H1 (cell line): ENCODE measurements at regions not wholly inside any gene's neighbourhood (a gene's known extent, or its start where the extent isn't known, plus 50 kb on each side); places are given as distances from the start of the nearest gene placed in this dataset.

Source experiments
- CTCF ChIA-PET: fragments of 300-600 bp; sonication (Branson Sonifier 250); formaldehyde crosslinking; loops from one replicate; lab custom pipeline; 2021; ENCODE audit not compliant: partially characterized antibody; lab: Charles Lee
- POLR2A ChIA-PET: fragments of 300-600 bp; sonication (Branson Sonifier 250); formaldehyde crosslinking; loops from one replicate; lab custom pipeline; 2021; ENCODE audit warnings: inconsistent platforms; ENCODE audit not compliant: partially characterized antibody; lab: Charles Lee
- DNase-seq, 2 experiments: peaks; one replicate each; pipeline versions ENCODE4 v3.0.0 to v3.0.0-alpha.2; 2010 to 2022; ENCODE audit warnings: low spot score in 2 of 2, low read depth in 1 of 2, mixed read lengths in 1 of 2
- FAIRE-seq: peaks from 2 replicates; lab custom pipeline; 2011; peaks lifted over from hg19 to GRCh38; lab: Jason Lieb, UNC
- H2AFZ ChIP-seq: 2 replicates; pipeline ENCODE4 v1.8.1; 2012; ENCODE audit warnings: low read length, inconsistent platforms
- H2AK5ac ChIP-seq: 2 replicates; pipeline ENCODE4 v1.6.1; 2013; ENCODE audit warnings: low read depth, low read length
- H2BK120ac ChIP-seq: replicated peaks from 2 replicates; pipeline ENCODE3; 2013; ENCODE audit warnings: low read depth, low read length, inconsistent platforms
- H2BK12ac ChIP-seq: 2 replicates; pipeline ENCODE4 v1.6.1; 2013; ENCODE audit warnings: low read depth, low read length
- H2BK15ac ChIP-seq: 2 replicates; pipeline ENCODE4 v1.6.1; 2013; ENCODE audit warnings: low read length
- H2BK20ac ChIP-seq: 2 replicates; pipeline ENCODE4 v1.6.1; 2013; ENCODE audit warnings: low read length
- H2BK5ac ChIP-seq: 2 replicates; pipeline ENCODE4 v1.6.1; 2013; ENCODE audit warnings: low read depth, low read length
- H3K14ac ChIP-seq: 2 replicates; pipeline ENCODE4 v1.6.1; 2013; ENCODE audit warnings: inconsistent platforms; ENCODE audit not compliant: insufficient read length
- H3K18ac ChIP-seq: 2 replicates; pipeline ENCODE4 v1.6.1; 2013; ENCODE audit warnings: low read length; ENCODE audit errors: extremely low read depth
- H3K23ac ChIP-seq: 2 replicates; pipeline ENCODE4 v1.6.1; 2013; ENCODE audit warnings: inconsistent platforms; ENCODE audit not compliant: insufficient read length
- H3K23me2 ChIP-seq: 2 replicates; pipeline ENCODE4 v1.6.1; 2013; ENCODE audit warnings: low read depth, low read length
- H3K27ac ChIP-seq: 2 replicates; pipeline ENCODE4 v1.6.1; 2011; ENCODE audit warnings: low read depth, low read length, inconsistent platforms
- H3K27me3 ChIP-seq, 4 experiments: replicated peaks in 1 of 4; 1 replicate in 1 of 4; 2 replicates in 3 of 4; pipeline versions ENCODE4 v1.6.1 to v1.8.1; 2011 to 2013; ENCODE audit warnings: low read length in 3 of 4, mild to moderate bottlenecking in 3 of 4, inconsistent platforms in 2 of 4, mixed read lengths in 2 of 4, moderate library complexity in 1 of 4; ENCODE audit not compliant: control insufficient read depth in 3 of 4, insufficient read depth in 3 of 4; ENCODE audit errors: extremely low read depth in 1 of 4
- H3K36me3 ChIP-seq, 4 experiments: 2 replicates each; pipeline versions ENCODE4 v1.6.1 to v1.8.1; 2011 to 2013; ENCODE audit warnings: mild to moderate bottlenecking in 4 of 4, low read length in 3 of 4, moderate library complexity in 2 of 4, control low read depth in 1 of 4, inconsistent platforms in 1 of 4; ENCODE audit not compliant: insufficient read depth in 4 of 4, control insufficient read depth in 2 of 4
- H3K4ac ChIP-seq: replicated peaks from 2 replicates; pipeline ENCODE3; 2013; ENCODE audit warnings: low read length, low read depth, mixed read lengths, inconsistent platforms; ENCODE audit not compliant: insufficient read length
- H3K4me1 ChIP-seq, 4 experiments: replicated peaks in 1 of 4; 1 replicate in 1 of 4; 2 replicates in 3 of 4; pipeline versions ENCODE4 v1.6.1 to v1.8.1; 2011 to 2013; ENCODE audit warnings: low read length in 3 of 4, inconsistent platforms in 2 of 4, mixed read lengths in 1 of 4; ENCODE audit not compliant: insufficient read depth in 4 of 4, control insufficient read depth in 3 of 4
- H3K4me2 ChIP-seq, 2 experiments: 2 replicates each; pipeline versions ENCODE4 v1.6.1 to v1.8.1; 2011 to 2013; ENCODE audit warnings: low read depth in 2 of 2, low read length in 2 of 2, control low read depth in 1 of 2, inconsistent platforms in 1 of 2, mild to moderate bottlenecking in 1 of 2; ENCODE audit not compliant: insufficient read depth in 1 of 2
- H3K4me3 ChIP-seq, 4 experiments: fragments of 200-600, 300-600 bp in 1 of 4; sonication (generic), shearing (Covaris generic), sonication (Bioruptor Twin) in 1 of 4; 2 replicates each; pipeline versions ENCODE4 v1.5.1 to v1.8.1; 2011 to 2016; ENCODE audit warnings: low read length in 4 of 4, low read depth in 3 of 4, control low read depth in 2 of 4, inconsistent platforms in 2 of 4, mild to moderate bottlenecking in 2 of 4, mixed read lengths in 1 of 4, moderate library complexity in 1 of 4; ENCODE audit not compliant: insufficient read depth in 2 of 4; ENCODE audit errors: extremely low read depth in 1 of 4
- H3K56ac ChIP-seq: replicated peaks from 2 replicates; pipeline ENCODE3; 2013; ENCODE audit warnings: low read depth, mild to moderate bottlenecking, mixed read lengths, low read length, inconsistent platforms; ENCODE audit not compliant: insufficient read length
- H3K79me1 ChIP-seq: 2 replicates; pipeline ENCODE4 v1.6.1; 2013; ENCODE audit warnings: low read depth, low read length, control low read depth
- H3K79me2 ChIP-seq, 2 experiments: 2 replicates each; pipeline versions ENCODE4 v1.6.1 to v1.8.1; 2012 to 2013; ENCODE audit warnings: low read length in 2 of 2, mild to moderate bottlenecking in 2 of 2, inconsistent platforms in 1 of 2; ENCODE audit not compliant: insufficient read depth in 2 of 2, control insufficient read depth in 1 of 2
- H3K9ac ChIP-seq, 4 experiments: replicated peaks in 1 of 4; 1 replicate in 1 of 4; 2 replicates in 3 of 4; pipeline versions ENCODE4 v1.6.1 to v1.8.1; 2011 to 2013; ENCODE audit warnings: low read depth in 3 of 4, low read length in 3 of 4, control low read depth in 2 of 4, mild to moderate bottlenecking in 2 of 4, moderate library complexity in 2 of 4, inconsistent platforms in 1 of 4; ENCODE audit errors: extremely low read depth in 1 of 4
- H3K9me3 ChIP-seq, 2 experiments: 2 replicates each; pipeline versions ENCODE4 v1.6.1 to v1.8.1; 2012 to 2013; ENCODE audit warnings: mild to moderate bottlenecking in 2 of 2, moderate library complexity in 2 of 2, control low read depth in 1 of 2, inconsistent platforms in 1 of 2, low read depth in 1 of 2, low read length in 1 of 2, mixed read lengths in 1 of 2; ENCODE audit not compliant: insufficient read depth in 2 of 2
- H4K20me1 ChIP-seq, 2 experiments: replicated peaks in 1 of 2; 2 replicates each; pipeline versions ENCODE3 to v1.8.1; 2011 to 2013; ENCODE audit warnings: inconsistent platforms in 2 of 2, low read length in 2 of 2, mild to moderate bottlenecking in 1 of 2; ENCODE audit not compliant: insufficient read depth in 2 of 2, control insufficient read depth in 1 of 2
- H4K5ac ChIP-seq: 2 replicates; pipeline ENCODE4 v1.6.1; 2013; ENCODE audit warnings: low read length, low read depth, mixed read lengths, inconsistent platforms; ENCODE audit not compliant: insufficient read length
- H4K8ac ChIP-seq: 2 replicates; pipeline ENCODE4 v1.8.0; 2013; ENCODE audit warnings: mild to moderate bottlenecking, moderate library complexity, low read length, inconsistent platforms; ENCODE audit not compliant: insufficient read depth; ENCODE audit errors: extremely low read depth
- H4K91ac ChIP-seq: replicated peaks from 2 replicates; pipeline ENCODE3; 2013; ENCODE audit warnings: low read length, mixed read lengths, inconsistent platforms; ENCODE audit not compliant: insufficient read length
- BCL11A ChIP-seq, 2 experiments: IDR thresholded peaks; one replicate each; pipeline ENCODE4 v1.6.1; 2011; ENCODE audit warnings: low read depth in 2 of 2, low read length in 2 of 2, mild to moderate bottlenecking in 2 of 2
- CEBPB ChIP-seq: IDR thresholded peaks from 2 replicates; pipeline ENCODE4 v1.6.1; 2012; ENCODE audit warnings: low read depth, low read length
- CREB1 ChIP-seq: IDR thresholded peaks from 2 replicates; pipeline ENCODE4 v1.6.1; 2012; ENCODE audit warnings: inconsistent platforms
- EGR1 ChIP-seq: IDR thresholded peaks from 2 replicates; pipeline ENCODE4 v1.6.1; 2011; ENCODE audit warnings: low read depth, low read length, borderline replicate concordance
- RNF2 ChIP-seq: fragments of 200-900, 300-1000 bp; sonication (generic); IDR thresholded peaks from 2 replicates; pipeline ENCODE4 v1.7.1; 2016; ENCODE audit warnings: borderline replicate concordance, low read depth, mild to moderate bottlenecking, antibody characterized with exemption, low read length; ENCODE audit not compliant: poor library complexity, severe bottlenecking; ENCODE audit errors: missing control alignments
- SAP30 ChIP-seq: fragments of 300-600 bp; sonication (generic); IDR thresholded peaks from 2 replicates; pipeline ENCODE4 v1.7.1; 2012; ENCODE audit warnings: low read length, moderate library complexity, mild to moderate bottlenecking, inconsistent platforms; ENCODE audit not compliant: insufficient read depth, insufficient replicate concordance
- TEAD4 ChIP-seq: IDR thresholded peaks from 2 replicates; pipeline ENCODE4 v1.6.1; 2012; ENCODE audit warnings: low read depth, low read length, inconsistent platforms, mixed read lengths
- YY1 ChIP-seq: IDR thresholded peaks from 2 replicates; pipeline ENCODE4 v1.6.1; 2011; ENCODE audit warnings: low read depth, mild to moderate bottlenecking, low read length
- WGBS, 2 experiments: shearing (Covaris generic) in 1 of 2; methylation state at CpG; one replicate each; pipeline versions ENCODE4 v1.1.6 to v1.1.7; 2013 to 2015; ENCODE audit warnings: low lambda C conversion rate in 2 of 2, mixed read lengths in 2 of 2, inconsistent platforms in 1 of 2, low coverage in 1 of 2, missing lambda C conversion rate in 1 of 2; ENCODE audit not compliant: insufficient replicate concordance in 2 of 2, insufficient coverage in 1 of 2, insufficient read length in 1 of 2; ENCODE audit errors: extremely low coverage in 1 of 2, missing lambda C conversion rate in 1 of 2; 5-methylcytosine and 5-hydroxymethylcytosine counted together
- TF ChIP-seq, protein P1 (sequence below): IDR thresholded peaks from 2 replicates; pipeline ENCODE4 v1.6.1; 2011; ENCODE audit warnings: low read length, improper control_type of control experiment

- Histone ChIP-seq H4K20me1 (no peaks in the 10 kb centered on the region), H3K4me2 (no peak overlapping the region), H3K23me2 (peaks cover 1% of the 10 kb centered on the region; the same call in 1 of the 2 replicates), H4K8ac (no peak overlapping the region), H4K91ac (no peak overlapping the region), H3K79me2 (no peaks in the 10 kb centered on the region), H3K9me3 (no peaks in the 10 kb centered on the region), H3K36me3 (no peaks in the 10 kb centered on the region), H3K27me3 (no peaks in the 10 kb centered on the region), H2BK120ac (no peak overlapping the region), H3K4me3 (no peak overlapping the region), H3K4ac (no peak overlapping the region), H3K27ac (no peak overlapping the region), H2BK12ac (no peak overlapping the region), H3K4me1 (peaks cover 0 to 4% (median 3%) of the 10 kb centered on the region in 4 experiments; a peak in 4 of 7 replicates), H3K56ac (no peak overlapping the region), H3K9ac (no peak overlapping the region), H3K14ac (no peak overlapping the region), H4K5ac (no peak overlapping the region), H2BK15ac (no peak overlapping the region), H3K23ac (no peak overlapping the region), H2AFZ (no peak overlapping the region), H3K18ac (no peak overlapping the region), H2BK5ac (no peak overlapping the region), H2BK20ac (no peak overlapping the region), H2AK5ac (no peak overlapping the region), H3K79me1 (no peaks in the 10 kb centered on the region)
- DNase-seq (no peak), FAIRE-seq (no peak)
- TF ChIP-seq SAP30 (no peak), RNF2 (no peak), BCL11A (IDR thresholded peaks at IDR 0.05; ENCODE audit: low read depth in 2 of 2, low read length in 2 of 2) (no peak), TEAD4 (no peak), YY1 (no peak), CEBPB (no peak), EGR1 (no peak), CREB1 (no peak)
- TF ChIP-seq, protein P1, sequence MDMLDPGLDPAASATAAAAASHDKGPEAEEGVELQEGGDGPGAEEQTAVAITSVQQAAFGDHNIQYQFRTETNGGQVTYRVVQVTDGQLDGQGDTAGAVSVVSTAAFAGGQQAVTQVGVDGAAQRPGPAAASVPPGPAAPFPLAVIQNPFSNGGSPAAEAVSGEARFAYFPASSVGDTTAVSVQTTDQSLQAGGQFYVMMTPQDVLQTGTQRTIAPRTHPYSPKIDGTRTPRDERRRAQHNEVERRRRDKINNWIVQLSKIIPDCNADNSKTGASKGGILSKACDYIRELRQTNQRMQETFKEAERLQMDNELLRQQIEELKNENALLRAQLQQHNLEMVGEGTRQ: no peak
- ChIA-PET POLR2A (no interaction called here), CTCF (no interaction called here)
- 92% methylated on average over 14 of the region's 14 CpGs; no CpG with 5 or more reads in 1 of the 2 experiments for WGBS, 2 experiments
These were observed 185.6 kb downstream of the INSC start for GRCh38 chr11:15300341-15300740.
